T-helper 17 cell (primary cell): ENCODE measurements at regions not wholly inside any gene's neighbourhood (a gene's known extent, or its start where the extent isn't known, plus 50 kb on each side); places are given as distances from the start of the nearest gene placed in this dataset.

ENCODE experiments used
- ATAC-seq: fragments of 150-1000 bp; cut with Tn5 transposase; 2 replicates; pipeline ENCODE4 v1.10.0; 2021; ENCODE audit warnings: mild to moderate bottlenecking, moderate library complexity
- DNase-seq, 3 donors: peaks; one replicate each; pipeline versions ENCODE4 v3.0.0 to v3.0.0-alpha.2; 2020 to 2021
- H3K9me3 ChIP-seq: one replicate; pipeline ENCODE4 v1.7.0; 2013; ENCODE audit warnings: low read length, mild to moderate bottlenecking; ENCODE audit not compliant: control insufficient read depth, poor library complexity, severe bottlenecking
- H3K27ac Mint-ChIP-seq: one replicate; pipeline ENCODE4 v1.8.0; 2022; ENCODE audit warnings: mild to moderate bottlenecking, moderate library complexity, mixed read lengths
- H3K27me3 Mint-ChIP-seq: one replicate; pipeline ENCODE4 v1.8.0; 2022; ENCODE audit warnings: mixed read lengths
- H3K36me3 Mint-ChIP-seq: one replicate; pipeline ENCODE4 v1.8.0; 2022; ENCODE audit warnings: low read depth, mixed read lengths
- H3K4me1 Mint-ChIP-seq: one replicate; pipeline ENCODE4 v1.8.0; 2022; ENCODE audit warnings: mild to moderate bottlenecking, mixed read lengths
- H3K4me3 Mint-ChIP-seq: one replicate; pipeline ENCODE4 v1.8.0; 2022; ENCODE audit warnings: mild to moderate bottlenecking, moderate library complexity, mixed read lengths

DNA sequence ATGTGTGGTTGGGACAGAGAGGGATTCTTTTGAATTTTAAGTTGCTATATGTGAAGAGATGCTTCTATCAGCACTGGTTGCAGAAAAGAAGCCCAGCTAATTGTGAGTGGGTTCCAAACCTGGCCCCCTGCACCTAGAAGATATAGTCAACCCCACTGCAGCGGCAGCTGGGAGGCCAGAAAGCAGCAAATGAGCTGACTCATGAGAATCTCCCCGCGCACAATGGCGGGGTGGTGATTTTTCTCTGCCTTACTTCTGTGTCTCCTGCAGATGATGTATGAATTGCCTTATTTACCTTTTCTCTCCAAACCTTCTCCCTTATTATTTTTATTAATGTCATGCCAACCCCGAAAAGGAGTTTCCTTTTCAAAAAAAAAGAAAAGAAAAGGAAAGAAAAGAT, 89.7 kb downstream of the MAF start:
- Mint-ChIP-seq H3K36me3 (no peaks in the 10 kb centered on the region), H3K27ac (no peak overlapping the region), H3K4me1 (no peaks in the 10 kb centered on the region), H3K4me3 (no peak overlapping the region), H3K27me3 (peaks cover 12% of the 10 kb centered on the region)
- DNase-seq (no peak), ATAC-seq (no peak)
- no peaks in the 10 kb centered on the region for H3K9me3 ChIP-seq

- no peak for DNase-seq
- Mint-ChIP-seq H3K4me3 (no peak overlapping the region), H3K27ac (no peak overlapping the region), H3K4me1 (no peaks in the 10 kb centered on the region), H3K36me3 (no peaks in the 10 kb centered on the region), H3K27me3 (peaks cover 12% of the 10 kb centered on the region)
- ATAC-seq, result no peak
- no peaks in the 10 kb centered on the region for H3K9me3 ChIP-seq
Measured at GRCh38 chr16:79509906-79510305, 90.6 kb downstream of the MAF start.

- no peak overlapping the region for H3K27ac Mint-ChIP-seq
- H3K27me3 Mint-ChIP-seq, result peaks cover 12% of the 10 kb centered on the region
- DNase-seq (no peak), ATAC-seq (no peak)
- no peaks in the 10 kb centered on the region for H3K4me1 Mint-ChIP-seq
- no peaks in the 10 kb centered on the region for H3K36me3 Mint-ChIP-seq
- peaks cover 3% of the 10 kb centered on the region for H3K9me3 ChIP-seq
- H3K4me3 Mint-ChIP-seq, result no peak overlapping the region
Measured at GRCh38 chr16:79509211-79509631, 91.3 kb downstream of the MAF start.

DNA sequence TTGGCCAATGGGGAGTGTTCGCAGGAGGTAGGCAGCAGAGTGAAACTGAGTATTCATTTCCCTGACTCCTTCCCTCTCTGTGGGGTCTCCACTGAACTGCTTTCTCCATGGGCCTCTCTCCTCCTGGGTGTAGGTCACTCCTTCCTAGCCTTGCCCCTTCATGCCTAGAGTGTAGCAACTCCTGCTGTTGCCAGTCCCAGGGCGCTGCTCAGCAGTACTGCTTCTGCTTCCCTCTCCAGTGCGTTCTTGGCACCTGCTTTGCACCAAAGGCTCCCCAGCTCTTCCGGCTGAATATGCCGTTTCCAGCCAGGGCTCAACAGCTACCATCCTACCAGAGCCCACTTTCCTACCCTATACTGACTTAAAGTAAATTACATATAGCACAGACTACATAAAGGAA, 92.2 kb downstream of the MAF start:
- Mint-ChIP-seq H3K4me3 (no peak overlapping the region), H3K27me3 (peaks cover 12% of the 10 kb centered on the region), H3K36me3 (no peaks in the 10 kb centered on the region), H3K4me1 (no peaks in the 10 kb centered on the region), H3K27ac (no peak overlapping the region)
- H3K9me3 ChIP-seq, result peaks cover 3% of the 10 kb centered on the region
- DNase-seq (no peak), ATAC-seq (no peak)

GRCh38 chr16:79505344-79505743, 95.2 kb downstream of the MAF start:
- DNase-seq (no peak), ATAC-seq (no peak)
- Mint-ChIP-seq H3K27ac (no peak overlapping the region), H3K36me3 (no peaks in the 10 kb centered on the region), H3K4me1 (no peaks in the 10 kb centered on the region), H3K27me3 (no peaks in the 10 kb centered on the region), H3K4me3 (no peak overlapping the region)
- peaks cover 3% of the 10 kb centered on the region for H3K9me3 ChIP-seq

DNA sequence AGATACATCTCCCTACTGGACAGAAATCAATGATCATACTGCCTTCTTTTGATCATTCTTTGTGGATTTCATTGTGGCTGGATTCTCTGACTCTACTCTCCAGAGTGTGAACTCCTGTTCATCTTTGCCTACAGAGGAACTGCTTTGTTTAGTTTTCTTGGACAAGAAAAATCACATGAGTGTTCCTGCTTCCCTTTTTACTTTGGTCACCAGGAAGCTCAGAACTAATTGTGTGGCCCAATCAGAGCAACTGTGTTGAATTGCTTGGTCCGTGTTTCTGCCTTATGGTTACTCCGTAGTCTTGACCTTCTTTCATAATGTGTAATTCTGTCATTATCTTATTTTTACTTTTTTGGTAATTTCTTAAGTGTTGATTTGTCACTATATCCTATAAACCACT, 97.0 kb downstream of the MAF start:
- Mint-ChIP-seq H3K36me3 (no peaks in the 10 kb centered on the region), H3K4me1 (no peaks in the 10 kb centered on the region), H3K27me3 (no peaks in the 10 kb centered on the region), H3K27ac (no peak overlapping the region), H3K4me3 (no peak overlapping the region)
- H3K9me3 ChIP-seq, result peaks cover 3% of the 10 kb centered on the region
- ATAC-seq (no peak), DNase-seq (no peak)

- Mint-ChIP-seq H3K36me3 (no peaks in the 10 kb centered on the region), H3K4me3 (no peak overlapping the region), H3K4me1 (peaks cover 10% of the 10 kb centered on the region), H3K27ac (no peak overlapping the region), H3K27me3 (no peaks in the 10 kb centered on the region)
- DNase-seq (no peak), ATAC-seq (no peak)
- peaks cover 3% of the 10 kb centered on the region for H3K9me3 ChIP-seq
Measured at GRCh38 chr16:79501446-79501845, 99.1 kb downstream of the MAF start.

DNA sequence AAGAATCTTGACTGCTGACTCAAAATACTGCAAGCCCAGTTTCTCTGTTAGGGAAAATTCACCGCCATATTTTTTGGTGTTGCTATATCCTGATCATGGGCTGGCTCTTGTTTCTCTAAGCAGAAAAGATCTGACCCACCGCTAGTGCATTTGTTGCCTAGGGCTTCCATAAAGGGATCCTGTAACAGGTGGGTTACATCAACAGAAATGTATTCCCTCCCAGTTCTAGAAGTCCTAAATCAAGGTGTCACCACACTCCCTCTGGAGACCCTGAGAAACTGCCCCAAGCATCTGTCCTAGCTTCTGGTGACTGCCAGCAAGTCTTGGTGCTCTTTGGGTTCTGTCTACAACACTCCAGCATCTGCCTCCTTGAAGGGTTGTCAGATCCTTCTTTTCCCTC, 99.7 kb downstream of the MAF start:
- Mint-ChIP-seq H3K27ac (no peak overlapping the region), H3K27me3 (no peaks in the 10 kb centered on the region), H3K4me1 (peaks cover 10% of the 10 kb centered on the region), H3K4me3 (no peak overlapping the region), H3K36me3 (no peaks in the 10 kb centered on the region)
- peaks cover 3% of the 10 kb centered on the region for H3K9me3 ChIP-seq
- DNase-seq (no peak), ATAC-seq (no peak)

- Mint-ChIP-seq H3K4me3 (no peak overlapping the region), H3K27me3 (no peaks in the 10 kb centered on the region), H3K36me3 (no peaks in the 10 kb centered on the region), H3K4me1 (peaks cover 10% of the 10 kb centered on the region), H3K27ac (no peak overlapping the region)
- peaks cover 3% of the 10 kb centered on the region for H3K9me3 ChIP-seq
- no peak for DNase-seq
- no peak for ATAC-seq
Measured at GRCh38 chr16:79500286-79500685, 100.3 kb downstream of the MAF start.

GRCh38 chr16:79498928-79499327, 101.6 kb downstream of the MAF start:
- no peak for ATAC-seq
- DNase-seq, result no peak
- no peaks in the 10 kb centered on the region for H3K27me3 Mint-ChIP-seq
- H3K9me3 ChIP-seq, result no peaks in the 10 kb centered on the region
- H3K4me1 Mint-ChIP-seq, result peaks cover 10% of the 10 kb centered on the region
- H3K36me3 Mint-ChIP-seq, result no peaks in the 10 kb centered on the region
- H3K27ac Mint-ChIP-seq, result no peak overlapping the region
- no peak overlapping the region for H3K4me3 Mint-ChIP-seq

DNA sequence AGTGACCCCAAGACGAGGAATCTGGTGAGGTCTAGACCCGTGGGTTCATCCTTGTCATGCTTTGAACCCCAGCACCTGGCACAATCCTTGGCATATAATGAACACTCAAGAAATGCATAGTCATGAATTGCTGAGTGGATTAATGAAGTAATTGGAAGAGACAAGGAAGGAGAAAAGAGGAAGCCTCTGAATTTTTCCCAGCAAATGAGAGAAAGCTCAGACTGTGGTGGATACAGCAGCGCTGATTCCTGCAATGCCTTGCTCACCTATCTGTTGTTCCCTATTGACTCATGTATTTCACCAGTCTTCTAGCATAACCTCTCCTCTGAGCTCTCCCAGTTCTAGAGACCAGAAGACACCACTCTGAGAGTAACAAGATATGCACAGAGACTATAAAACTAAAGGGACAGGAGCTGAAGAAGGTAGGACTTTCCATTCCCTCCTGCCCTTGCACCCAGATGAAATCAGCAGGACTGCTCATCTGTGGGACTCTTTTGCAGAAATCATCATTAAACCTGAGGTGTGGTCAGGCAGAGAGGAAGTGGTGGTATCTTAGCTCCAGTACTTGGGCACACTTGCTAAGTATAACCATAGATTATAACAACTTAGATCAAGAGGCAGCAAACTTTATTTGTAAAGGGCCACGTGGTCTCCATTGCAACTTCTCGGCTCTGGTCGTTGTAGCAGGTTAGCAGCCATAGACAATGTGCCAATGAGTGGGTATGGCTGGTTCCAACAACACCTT, 102.8 kb downstream of the MAF start:
- Mint-ChIP-seq H3K27me3 (no peaks in the 10 kb centered on the region), H3K27ac (peak overlapping the region; percentile 24), H3K4me3 (no peak overlapping the region), H3K4me1 (peaks cover 10% of the 10 kb centered on the region), H3K36me3 (no peaks in the 10 kb centered on the region)
- no peaks in the 10 kb centered on the region for H3K9me3 ChIP-seq
- no peak for ATAC-seq
- no peak for DNase-seq

- Mint-ChIP-seq H3K27me3 (no peaks in the 10 kb centered on the region), H3K4me1 (peaks cover 15% of the 10 kb centered on the region), H3K36me3 (peaks cover 3% of the 10 kb centered on the region), H3K4me3 (no peak overlapping the region), H3K27ac (no peak overlapping the region)
- no peak for DNase-seq
- H3K9me3 ChIP-seq, result no peaks in the 10 kb centered on the region
- no peak for ATAC-seq
Measured at GRCh38 chr16:79493911-79494310, 106.6 kb downstream of the MAF start.

DNA sequence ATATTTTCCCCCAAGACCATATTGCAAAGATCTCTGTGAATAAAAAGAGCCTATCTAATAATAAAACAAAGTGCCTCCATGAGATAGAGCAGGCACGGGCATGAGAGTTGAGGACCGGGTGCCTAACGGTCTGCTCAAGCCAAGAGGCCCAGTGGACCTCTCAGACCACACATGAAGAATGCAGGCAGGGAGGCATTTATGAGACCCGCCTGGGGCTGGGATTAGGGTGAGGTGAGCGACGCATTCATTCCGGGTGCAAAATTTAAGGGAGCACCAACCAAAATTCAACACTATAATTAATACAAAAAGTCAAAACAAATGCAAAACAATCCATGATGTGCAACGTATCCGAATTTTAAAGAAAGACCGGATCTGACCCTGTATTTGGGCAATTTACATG, 108.5 kb downstream of the MAF start:
- no peak overlapping the region for H3K4me3 Mint-ChIP-seq
- peaks cover 5% of the 10 kb centered on the region for H3K4me1 Mint-ChIP-seq
- ATAC-seq (no peak), DNase-seq (no peak)
- no peaks in the 10 kb centered on the region for H3K9me3 ChIP-seq
- no peak overlapping the region for H3K27ac Mint-ChIP-seq
- H3K27me3 Mint-ChIP-seq, result peaks cover 5% of the 10 kb centered on the region
- peaks cover 3% of the 10 kb centered on the region for H3K36me3 Mint-ChIP-seq

GRCh38 chr16:79485020-79485419, 115.5 kb downstream of the MAF start:
- Mint-ChIP-seq H3K4me3 (no peak overlapping the region), H3K27me3 (peaks cover 5% of the 10 kb centered on the region), H3K36me3 (peaks cover 7% of the 10 kb centered on the region), H3K27ac (no peak overlapping the region), H3K4me1 (peaks cover 8% of the 10 kb centered on the region)
- no peak for ATAC-seq
- H3K9me3 ChIP-seq, result no peaks in the 10 kb centered on the region
- DNase-seq, result no peak
